SK-N-SH treated with all-trans-retinoic acid at 6 μM for 48 hours (cell line): ENCODE measurements at regions not wholly inside any gene's neighbourhood (a gene's known extent, or its start where the extent isn't known, plus 50 kb on each side); places are given as distances from the start of the nearest gene placed in this dataset.

Source experiments
- ATAC-seq: fragments of 200-7000 bp; cut with Tn5 transposase; 3 replicates; pipeline ENCODE4 v1.9.1; 2020; ENCODE audit warnings: mild to moderate bottlenecking, moderate library complexity
- ARNTL ChIP-seq: fragments of 450-650 bp; formaldehyde crosslinking; IDR thresholded peaks from 2 replicates; pipeline ENCODE4 v1.5.0; 2020; ENCODE audit warnings: low read depth, mild to moderate bottlenecking, moderate library complexity, borderline replicate concordance
- BACH2 ChIP-seq: fragments of 250-450 bp; sonication (Bioruptor Pico); IDR thresholded peaks from 2 replicates; pipeline ENCODE4 v1.9.0; 2021; ENCODE audit warnings: mild to moderate bottlenecking, borderline replicate concordance
- CREB5 ChIP-seq: fragments of 250-450 bp; sonication (Bioruptor Pico); IDR thresholded peaks from 2 replicates; pipeline ENCODE4 v1.5.1; 2020; ENCODE audit warnings: low read depth, mild to moderate bottlenecking, moderate library complexity
- CSDC2 ChIP-seq: fragments of 250-450 bp; sonication (Bioruptor Pico); IDR thresholded peaks from 2 replicates; pipeline ENCODE4 v1.5.0; 2020; ENCODE audit warnings: mild to moderate bottlenecking, moderate library complexity
- ESRRG ChIP-seq: fragments of 250-450 bp; sonication (Bioruptor Pico); IDR thresholded peaks from 2 replicates; pipeline ENCODE4 v1.6.1; 2021; ENCODE audit warnings: mild to moderate bottlenecking
- GLIS3 ChIP-seq: fragments of 250-450 bp; sonication (Bioruptor Pico); IDR thresholded peaks from 2 replicates; pipeline ENCODE4 v1.5.0; 2020; ENCODE audit warnings: mild to moderate bottlenecking, moderate library complexity
- ISL1 ChIP-seq: fragments of 250-450 bp; sonication (Bioruptor Pico); IDR thresholded peaks from 2 replicates; pipeline ENCODE4 v2.1.2; 2022; ENCODE audit warnings: mild to moderate bottlenecking, moderate library complexity
- OSR1 ChIP-seq: fragments of 250-450 bp; sonication (Bioruptor Pico); IDR thresholded peaks from 2 replicates; pipeline ENCODE4 v1.8.0; 2022; ENCODE audit warnings: moderate library complexity, mild to moderate bottlenecking, inconsistent platforms
- PATZ1 ChIP-seq: fragments of 250-450 bp; sonication (Bioruptor Pico); IDR thresholded peaks from 2 replicates; pipeline ENCODE4 v1.8.0; 2020; ENCODE audit warnings: mild to moderate bottlenecking, moderate library complexity, borderline replicate concordance
- PPARA ChIP-seq: fragments of 250-450 bp; sonication (Bioruptor Pico); IDR thresholded peaks from 2 replicates; pipeline ENCODE4 v1.5.0; 2020; ENCODE audit warnings: mild to moderate bottlenecking, borderline replicate concordance
- RARB ChIP-seq: fragments of 250-450 bp; sonication (Bioruptor Pico); IDR thresholded peaks from 2 replicates; pipeline ENCODE4 v1.8.0; 2021; ENCODE audit warnings: mild to moderate bottlenecking, moderate library complexity
- SNAI2 ChIP-seq: fragments of 250-450 bp; sonication (Bioruptor Pico); IDR thresholded peaks from 2 replicates; pipeline ENCODE4 v1.5.0; 2020; ENCODE audit warnings: mild to moderate bottlenecking, moderate library complexity
- TCF4 ChIP-seq: fragments of 250-450 bp; sonication (Bioruptor Pico); IDR thresholded peaks from 2 replicates; pipeline ENCODE4 v1.8.0; 2021; ENCODE audit warnings: mild to moderate bottlenecking, moderate library complexity, borderline replicate concordance
- TOX ChIP-seq: fragments of 250-450 bp; sonication (Bioruptor Pico); IDR thresholded peaks from 2 replicates; pipeline ENCODE4 v1.8.0; 2021; ENCODE audit warnings: mild to moderate bottlenecking, moderate library complexity, borderline replicate concordance
- TSHZ2 ChIP-seq: fragments of 250-450 bp; sonication (Bioruptor Pico); IDR thresholded peaks from 2 replicates; pipeline ENCODE4 v1.5.0; 2020; ENCODE audit warnings: mild to moderate bottlenecking, moderate library complexity
- ZC3H10 ChIP-seq: fragments of 250-450 bp; sonication (Bioruptor Pico); IDR thresholded peaks from 2 replicates; pipeline ENCODE4 v1.5.1; 2021; ENCODE audit warnings: mild to moderate bottlenecking, moderate library complexity
- ZFP3 ChIP-seq: fragments of 250-450 bp; sonication (Bioruptor Pico); IDR thresholded peaks from 2 replicates; pipeline ENCODE4 v1.5.0; 2020; ENCODE audit warnings: mild to moderate bottlenecking, moderate library complexity
- ZFP30 ChIP-seq: fragments of 450-650 bp; formaldehyde crosslinking; IDR thresholded peaks from 2 replicates; pipeline ENCODE4 v1.5.0; 2022; ENCODE audit warnings: mild to moderate bottlenecking, moderate library complexity
- ZNF565 ChIP-seq: fragments of 450-650 bp; formaldehyde crosslinking; conservative IDR thresholded peaks from 2 replicates; pipeline ENCODE4 v1.5.0; 2020; ENCODE audit warnings: low read depth, mild to moderate bottlenecking, moderate library complexity
- ZNF70 ChIP-seq: fragments of 450-650 bp; formaldehyde crosslinking; IDR thresholded peaks from 2 replicates; pipeline ENCODE4 v1.5.0; 2020; ENCODE audit warnings: mild to moderate bottlenecking, moderate library complexity
- ZNF8 ChIP-seq: fragments of 450-650 bp; formaldehyde crosslinking; IDR thresholded peaks from 2 replicates; pipeline ENCODE4 v1.5.0; 2020; ENCODE audit warnings: mild to moderate bottlenecking, moderate library complexity

- TF ChIP-seq TSHZ2 (CRISPR knock-in tag), result no peak
- no peak for TF ChIP-seq SNAI2 (CRISPR knock-in tag)
- TF ChIP-seq ZNF8, result no peak
- no peak for TF ChIP-seq ZC3H10
- no peak for TF ChIP-seq PATZ1 (CRISPR knock-in tag)
- no peak for TF ChIP-seq TOX (CRISPR knock-in tag)
- TF ChIP-seq BACH2 (CRISPR knock-in tag), result no peak
- no peak for TF ChIP-seq ESRRG (CRISPR knock-in tag)
- TF ChIP-seq GLIS3 (CRISPR knock-in tag), result no peak
- TF ChIP-seq, all 23 proteins: peak for 0
These were observed 59.8 kb upstream of the IL1R1 start (continued) for GRCh38 chr2:102082571-102083392.

GRCh38 chr2:102083393-102083703 is 59.2 kb upstream of the IL1R1 start:
- TF ChIP-seq OSR1 (no peak), TSHZ2 (CRISPR knock-in tag) (no peak), ARNTL (CRISPR knock-in tag) (no peak), ZFP30 (CRISPR knock-in tag) (no peak), ZNF8 (no peak), PATZ1 (CRISPR knock-in tag) (no peak), TCF4 (CRISPR knock-in tag) (no peak), RARB (CRISPR knock-in tag) (no peak), ESRRG (CRISPR knock-in tag) (no peak)
- TF ChIP-seq, all 23 proteins: peak for 0
- no peak for ATAC-seq

GRCh38 chr2:102084651-102085050 is 57.9 kb upstream of the IL1R1 start:
- no peak for ATAC-seq
- no peak for TF ChIP-seq ISL1 (CRISPR knock-in tag)

- ATAC-seq, result no peak
- no peak for TF ChIP-seq ZNF8
- TF ChIP-seq ZFP30 (CRISPR knock-in tag), result no peak
- no peak for TF ChIP-seq CSDC2
- no peak for TF ChIP-seq RARB (CRISPR knock-in tag)
- no peak for TF ChIP-seq ARNTL (CRISPR knock-in tag)
- no peak for TF ChIP-seq ZFP3 (CRISPR knock-in tag)
- no peak for TF ChIP-seq ESRRG (CRISPR knock-in tag)
- no peak for TF ChIP-seq SNAI2 (CRISPR knock-in tag)
- TF ChIP-seq GLIS3 (CRISPR knock-in tag), result no peak
- TF ChIP-seq PATZ1 (CRISPR knock-in tag), result no peak
- no peak for TF ChIP-seq BACH2 (CRISPR knock-in tag)
- no peak for TF ChIP-seq ZNF70
- TF ChIP-seq PPARA (CRISPR knock-in tag), result no peak
- TF ChIP-seq CREB5 (CRISPR knock-in tag), result no peak
- TF ChIP-seq ISL1 (CRISPR knock-in tag), result no peak
- no peak for TF ChIP-seq ZNF565 (CRISPR knock-in tag)
These were observed 57.3 kb upstream of the IL1R1 start for GRCh38 chr2:102085238-102085637.
